ENCODE measurements at regions not wholly inside any gene's neighbourhood (a gene's known extent, or its start where the extent isn't known, plus 50 kb on each side); places are given as distances from the start of the nearest gene placed in this dataset.

GRCh38 chr5:3047212-3047774, 295.8 kb upstream of the IRX2 start:
- no peak for DNase-seq (ENCODE audit: low spot score)

GRCh38 chr5:3043600-3043999, 292.1 kb upstream of the IRX2 start:
- no peak for DNase-seq (ENCODE audit: low spot score)

GRCh38 chr5:3041001-3041400, 289.5 kb upstream of the IRX2 start:
- no peak for DNase-seq (ENCODE audit: low spot score)

- no peak for DNase-seq (ENCODE audit: low spot score)
These were observed 284.7 kb upstream of the IRX2 start for GRCh38 chr5:3036041-3036788.

GRCh38 chr5:3035452-3035851, 284.0 kb upstream of the IRX2 start:
- DNase-seq (ENCODE audit: low spot score): no peak

- DNase-seq (ENCODE audit: low spot score): no peak
These were observed 283.4 kb upstream of the IRX2 start for GRCh38 chr5:3034881-3035280.

- DNase-seq (ENCODE audit: low spot score): no peak
These were observed 283.0 kb upstream of the IRX2 start for GRCh38 chr5:3034449-3034848.

GRCh38 chr5:3033033-3033755, 281.7 kb upstream of the IRX2 start:
- DNase-seq (ENCODE audit: low spot score): no peak

GRCh38 chr5:3032513-3032912, 281.0 kb upstream of the IRX2 start:
- no peak for DNase-seq (ENCODE audit: low spot score)

GRCh38 chr5:3031733-3032378, 280.4 kb upstream of the IRX2 start:
- DNase-seq (ENCODE audit: low spot score): no peak

GRCh38 chr5:3030511-3031165, 279.2 kb upstream of the IRX2 start:
- DNase-seq (ENCODE audit: low spot score): no peak

- no peak for DNase-seq (ENCODE audit: low spot score)
These were observed 277.9 kb upstream of the IRX2 start for GRCh38 chr5:3029396-3029795.

- DNase-seq (ENCODE audit: low spot score): no peak
These were observed 276.6 kb upstream of the IRX2 start for GRCh38 chr5:3027866-3028635.

- no peak for DNase-seq (ENCODE audit: low spot score)
These were observed 275.8 kb upstream of the IRX2 start for GRCh38 chr5:3027185-3027865.

- DNase-seq (ENCODE audit: low spot score): no peak
These were observed 275.2 kb upstream of the IRX2 start for GRCh38 chr5:3026651-3027050.

GRCh38 chr5:3026099-3026498, 274.6 kb upstream of the IRX2 start:
- DNase-seq (ENCODE audit: low spot score): no peak

GRCh38 chr5:3025392-3025791, 273.9 kb upstream of the IRX2 start:
- DNase-seq (ENCODE audit: low spot score): no peak

- no peak for DNase-seq (ENCODE audit: low spot score)
These were observed 273.5 kb upstream of the IRX2 start for GRCh38 chr5:3024976-3025375.

GRCh38 chr5:3024554-3024953, 273.1 kb upstream of the IRX2 start:
- DNase-seq (ENCODE audit: low spot score): no peak

- no peak for DNase-seq (ENCODE audit: low spot score)
These were observed 272.6 kb upstream of the IRX2 start for GRCh38 chr5:3024126-3024525.

- DNase-seq (ENCODE audit: low spot score): no peak
These were observed 272.2 kb upstream of the IRX2 start for GRCh38 chr5:3023656-3024055.
